ENCODE measurements at regions not wholly inside any gene's neighbourhood (a gene's known extent, or its start where the extent isn't known, plus 50 kb on each side); places are given as distances from the start of the nearest gene placed in this dataset.

DNA sequence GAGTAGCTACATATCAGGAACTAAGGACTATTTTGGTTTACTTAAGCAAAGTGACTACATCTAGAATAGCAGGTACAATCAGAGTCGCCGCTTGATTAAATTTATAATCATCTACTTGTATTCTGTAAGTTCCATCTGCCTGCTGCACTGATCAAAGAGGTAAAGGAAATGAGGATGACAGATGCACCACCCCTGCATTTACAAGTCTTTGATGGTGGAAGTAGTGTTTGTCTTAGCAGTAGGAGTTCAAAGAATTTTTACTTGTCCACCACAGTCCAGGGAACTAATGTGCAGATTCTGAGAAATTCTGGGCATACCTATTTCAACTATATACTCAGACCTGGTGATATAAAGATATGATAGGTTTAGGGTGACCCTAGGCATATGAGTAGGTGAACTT, 184.1 kb upstream of the IVNS1ABP start:
- Histone ChIP-seq H3K4me2 (ENCODE audit: low read length) (no peak overlapping the region), H2BK5ac (ENCODE audit: low read depth, low read length, poor library complexity) (no peak overlapping the region), H2AK5ac (ENCODE audit: low read length) (no peak overlapping the region), H3K23ac (ENCODE audit: low read length) (no peak overlapping the region), H3K4ac (ENCODE audit: low read depth, low read length) (no peak overlapping the region), H3K9ac (ENCODE audit: low read length) (no peak overlapping the region), H3K79me2 (ENCODE audit: control insufficient read depth, insufficient read depth, low read length, poor library complexity) (no peaks in the 10 kb centered on the region), H3K14ac (ENCODE audit: low read length) (no peak overlapping the region), H3K79me1 (ENCODE audit: low read length) (no peaks in the 10 kb centered on the region), H2BK12ac (ENCODE audit: low read length) (no peak overlapping the region), H3K4me3 (ENCODE audit: low read depth, low read length) (no peak overlapping the region), H3K4me1 (ENCODE audit: control insufficient read depth in 1 of 2, insufficient read depth in 2 of 2, low read length in 2 of 2) (no peaks in the 10 kb centered on the region), H4K12ac (ENCODE audit: low read depth, low read length) (no peak overlapping the region), H3K36me3 (ENCODE audit: control insufficient read depth in 1 of 2, insufficient read depth in 2 of 2, low read length in 2 of 2) (no peaks in the 10 kb centered on the region), H3K9me3 (ENCODE audit: insufficient read depth, low read depth, low read length) (no peaks in the 10 kb centered on the region), H3K27ac (ENCODE audit: low read depth, low read length) (no peak overlapping the region), H2BK120ac (ENCODE audit: insufficient read depth, low read length, poor library complexity) (no peak overlapping the region), H2AFZ (ENCODE audit: insufficient read depth, low read length, poor library complexity) (no peak overlapping the region), H4K8ac (ENCODE audit: low read depth, low read length) (no peak overlapping the region), H3K18ac (ENCODE audit: low read length) (no peak overlapping the region), H3K27me3 (ENCODE audit: insufficient read depth, low read length) (no peaks in the 10 kb centered on the region), H4K91ac (ENCODE audit: low read depth, low read length) (no peak overlapping the region)
- WGBS (ENCODE audit: extremely low coverage, insufficient coverage, insufficient read length) = no CpG with 5 or more reads among the region's 2 CpGs
- DNase-seq = no peak

DNA sequence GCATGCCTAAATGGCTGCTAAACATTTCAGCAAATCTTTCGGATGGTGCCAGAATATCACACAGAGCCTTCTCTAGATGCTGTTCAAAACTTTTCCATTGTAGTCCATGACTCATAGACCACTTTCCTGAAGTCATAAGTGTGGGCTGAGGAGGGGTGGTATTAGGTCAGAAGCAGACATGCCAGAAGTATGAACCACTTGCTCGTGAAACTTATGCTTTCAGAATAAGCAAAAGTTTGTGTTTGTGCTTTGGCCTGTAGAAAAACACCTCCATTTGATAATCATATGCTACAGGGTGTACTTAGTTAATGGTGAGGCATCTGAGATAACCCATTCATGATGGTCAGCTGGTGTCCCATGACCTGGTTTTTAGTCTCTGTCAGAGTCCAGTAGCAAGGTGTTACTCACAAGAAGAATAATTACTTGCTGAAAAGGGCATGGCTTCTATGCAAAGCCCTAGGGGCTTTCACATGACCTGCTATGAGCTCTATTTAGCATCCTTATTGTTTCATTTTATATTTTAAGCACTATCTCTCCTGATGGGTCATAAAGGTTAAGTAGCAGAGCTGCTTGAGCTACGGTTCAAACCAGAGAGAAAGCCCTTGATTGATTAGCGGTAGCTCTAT, 183.1 kb upstream of the IVNS1ABP start:
- no CpG with 5 or more reads among the region's 4 CpGs for WGBS (ENCODE audit: extremely low coverage, insufficient coverage, insufficient read length)
- Histone ChIP-seq H3K4me3 (ENCODE audit: low read depth, low read length) (no peak overlapping the region), H3K27me3 (ENCODE audit: insufficient read depth, low read length) (no peaks in the 10 kb centered on the region), H3K14ac (ENCODE audit: low read length) (no peak overlapping the region), H3K9ac (ENCODE audit: low read length) (no peak overlapping the region), H3K9me3 (ENCODE audit: insufficient read depth, low read depth, low read length) (no peaks in the 10 kb centered on the region), H3K23ac (ENCODE audit: low read length) (no peak overlapping the region), H2BK120ac (ENCODE audit: insufficient read depth, low read length, poor library complexity) (no peak overlapping the region), H3K18ac (ENCODE audit: low read length) (no peak overlapping the region), H4K8ac (ENCODE audit: low read depth, low read length) (no peak overlapping the region), H4K91ac (ENCODE audit: low read depth, low read length) (no peak overlapping the region), H3K79me2 (ENCODE audit: control insufficient read depth, insufficient read depth, low read length, poor library complexity) (no peaks in the 10 kb centered on the region), H4K12ac (ENCODE audit: low read depth, low read length) (no peak overlapping the region), H2BK12ac (ENCODE audit: low read length) (no peak overlapping the region), H3K36me3 (ENCODE audit: control insufficient read depth in 1 of 2, insufficient read depth in 2 of 2, low read length in 2 of 2) (no peaks in the 10 kb centered on the region), H3K4me2 (ENCODE audit: low read length) (no peak overlapping the region), H2BK5ac (ENCODE audit: low read depth, low read length, poor library complexity) (no peak overlapping the region), H3K79me1 (ENCODE audit: low read length) (no peaks in the 10 kb centered on the region), H3K4me1 (ENCODE audit: control insufficient read depth in 1 of 2, insufficient read depth in 2 of 2, low read length in 2 of 2) (no peaks in the 10 kb centered on the region), H2AFZ (ENCODE audit: insufficient read depth, low read length, poor library complexity) (no peak overlapping the region), H2AK5ac (ENCODE audit: low read length) (no peak overlapping the region), H3K27ac (ENCODE audit: low read depth, low read length) (no peak overlapping the region), H3K4ac (ENCODE audit: low read depth, low read length) (no peak overlapping the region)
- DNase-seq = peak; percentile 33 to 53

DNA sequence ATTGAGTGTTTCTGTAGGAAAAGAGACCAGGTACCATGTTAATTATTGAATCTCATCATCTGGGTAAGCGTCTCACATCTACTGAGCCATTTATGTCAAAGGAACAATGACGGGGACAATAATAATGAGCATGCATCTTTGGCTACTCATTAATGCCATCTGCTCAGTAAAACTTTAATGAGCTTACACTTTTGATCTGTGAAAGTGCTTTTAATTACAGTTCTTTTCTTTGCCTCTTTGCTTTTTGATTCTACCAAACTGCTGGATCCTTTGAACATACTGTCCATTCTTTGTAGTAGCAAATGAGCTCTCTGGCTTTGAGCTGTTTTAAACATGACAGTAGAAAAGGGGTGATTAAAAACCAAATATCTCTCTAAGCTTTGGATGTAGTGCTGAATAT, 181.2 kb upstream of the IVNS1ABP start:
- Histone ChIP-seq H3K4ac (ENCODE audit: low read depth, low read length) (no peak overlapping the region), H2AFZ (ENCODE audit: insufficient read depth, low read length, poor library complexity) (no peak overlapping the region), H3K14ac (ENCODE audit: low read length) (no peak overlapping the region), H3K18ac (ENCODE audit: low read length) (no peak overlapping the region), H2BK5ac (ENCODE audit: low read depth, low read length, poor library complexity) (no peak overlapping the region), H4K12ac (ENCODE audit: low read depth, low read length) (no peak overlapping the region), H3K9ac (ENCODE audit: low read length) (no peak overlapping the region), H3K36me3 (ENCODE audit: control insufficient read depth in 1 of 2, insufficient read depth in 2 of 2, low read length in 2 of 2) (no peaks in the 10 kb centered on the region), H3K27ac (ENCODE audit: low read depth, low read length) (no peak overlapping the region), H3K4me3 (ENCODE audit: low read depth, low read length) (no peak overlapping the region), H3K79me2 (ENCODE audit: control insufficient read depth, insufficient read depth, low read length, poor library complexity) (no peaks in the 10 kb centered on the region), H3K9me3 (ENCODE audit: insufficient read depth, low read depth, low read length) (no peaks in the 10 kb centered on the region), H3K4me1 (ENCODE audit: control insufficient read depth in 1 of 2, insufficient read depth in 2 of 2, low read length in 2 of 2) (no peaks in the 10 kb centered on the region), H3K23ac (ENCODE audit: low read length) (no peak overlapping the region), H2BK120ac (ENCODE audit: insufficient read depth, low read length, poor library complexity) (no peak overlapping the region), H2BK12ac (ENCODE audit: low read length) (no peak overlapping the region), H3K27me3 (ENCODE audit: insufficient read depth, low read length) (no peaks in the 10 kb centered on the region), H4K91ac (ENCODE audit: low read depth, low read length) (no peak overlapping the region), H2AK5ac (ENCODE audit: low read length) (no peak overlapping the region), H3K79me1 (ENCODE audit: low read length) (no peaks in the 10 kb centered on the region), H3K4me2 (ENCODE audit: low read length) (no peak overlapping the region), H4K8ac (ENCODE audit: low read depth, low read length) (no peak overlapping the region)
- DNase-seq = no peak
- WGBS (ENCODE audit: extremely low coverage, insufficient coverage, insufficient read length) = no CpG with 5 or more reads among the region's 2 CpGs

DNA sequence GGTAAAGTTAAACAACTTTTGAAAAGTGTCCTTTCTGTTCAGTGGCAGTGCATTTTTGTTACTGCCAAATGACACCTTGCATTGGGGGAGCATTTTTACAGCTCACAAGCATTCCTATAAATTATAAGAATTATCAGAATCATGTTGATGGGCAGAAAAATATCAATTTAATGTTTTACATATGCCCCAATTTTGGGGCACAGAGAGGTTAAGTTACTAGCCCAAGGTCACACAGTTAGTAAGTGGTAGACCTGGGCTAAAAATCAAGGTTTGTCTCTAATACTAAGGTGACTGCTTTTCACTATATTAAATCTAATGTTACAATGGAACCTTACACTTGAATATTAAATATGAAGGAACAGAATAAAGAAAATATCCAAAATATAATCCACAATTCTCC, 180.1 kb upstream of the IVNS1ABP start:
- Histone ChIP-seq H3K4ac (ENCODE audit: low read depth, low read length) (no peak overlapping the region), H2BK5ac (ENCODE audit: low read depth, low read length, poor library complexity) (no peak overlapping the region), H3K79me2 (ENCODE audit: control insufficient read depth, insufficient read depth, low read length, poor library complexity) (no peaks in the 10 kb centered on the region), H3K79me1 (ENCODE audit: low read length) (no peaks in the 10 kb centered on the region), H3K36me3 (ENCODE audit: control insufficient read depth in 1 of 2, insufficient read depth in 2 of 2, low read length in 2 of 2) (no peaks in the 10 kb centered on the region), H2BK120ac (ENCODE audit: insufficient read depth, low read length, poor library complexity) (no peak overlapping the region), H3K9me3 (ENCODE audit: insufficient read depth, low read depth, low read length) (no peaks in the 10 kb centered on the region), H3K23ac (ENCODE audit: low read length) (no peak overlapping the region), H4K12ac (ENCODE audit: low read depth, low read length) (no peak overlapping the region), H3K27ac (ENCODE audit: low read depth, low read length) (no peak overlapping the region), H2BK12ac (ENCODE audit: low read length) (no peak overlapping the region), H2AK5ac (ENCODE audit: low read length) (no peak overlapping the region), H3K27me3 (ENCODE audit: insufficient read depth, low read length) (no peaks in the 10 kb centered on the region), H3K18ac (ENCODE audit: low read length) (no peak overlapping the region), H3K9ac (ENCODE audit: low read length) (no peak overlapping the region), H4K8ac (ENCODE audit: low read depth, low read length) (no peak overlapping the region), H3K4me3 (ENCODE audit: low read depth, low read length) (no peak overlapping the region), H3K4me2 (ENCODE audit: low read length) (no peak overlapping the region), H4K91ac (ENCODE audit: low read depth, low read length) (no peak overlapping the region), H3K4me1 (ENCODE audit: control insufficient read depth in 1 of 2, insufficient read depth in 2 of 2, low read length in 2 of 2) (no peaks in the 10 kb centered on the region), H3K14ac (ENCODE audit: low read length) (no peak overlapping the region), H2AFZ (ENCODE audit: insufficient read depth, low read length, poor library complexity) (no peak overlapping the region)
- DNase-seq = no peak
